ENCODE measurements at regions not wholly inside any gene's neighbourhood (a gene's known extent, or its start where the extent isn't known, plus 50 kb on each side); places are given as distances from the start of the nearest gene placed in this dataset.

GRCh38 chr3:110493438-110494092 is 578.1 kb upstream of the NECTIN3 start:
- H3K4me3 ChIP-seq (ENCODE audit: low read depth, low read length), result no peak overlapping the region
- no peak for TF ChIP-seq CTCF (IDR thresholded peaks at IDR 0.05; ENCODE audit: insufficient read depth, low read depth, low read length)
- no peak for DNase-seq (ENCODE audit: low read depth)

- no peak overlapping the region for H3K4me3 ChIP-seq (ENCODE audit: low read depth, low read length)
- TF ChIP-seq CTCF (IDR thresholded peaks at IDR 0.05; ENCODE audit: insufficient read depth, low read depth, low read length), result no peak
- DNase-seq (ENCODE audit: low read depth), result no peak
Measured at GRCh38 chr3:110494093-110494490, 577.5 kb upstream of the NECTIN3 start.

- DNase-seq (ENCODE audit: low read depth), result no peak
- no peak for TF ChIP-seq CTCF (IDR thresholded peaks at IDR 0.05; ENCODE audit: insufficient read depth, low read depth, low read length)
- no peak overlapping the region for H3K4me3 ChIP-seq (ENCODE audit: low read depth, low read length)
Measured at GRCh38 chr3:110494728-110495127, 576.9 kb upstream of the NECTIN3 start.

GRCh38 chr3:110495201-110495927 is 576.3 kb upstream of the NECTIN3 start:
- TF ChIP-seq CTCF (IDR thresholded peaks at IDR 0.05; ENCODE audit: insufficient read depth, low read depth, low read length), result no peak
- H3K4me3 ChIP-seq (ENCODE audit: low read depth, low read length), result no peak overlapping the region
- no peak for DNase-seq (ENCODE audit: low read depth)

- H3K4me3 ChIP-seq (ENCODE audit: low read depth, low read length), result no peak overlapping the region
- no peak for TF ChIP-seq CTCF (IDR thresholded peaks at IDR 0.05; ENCODE audit: insufficient read depth, low read depth, low read length)
- no peak for DNase-seq (ENCODE audit: low read depth)
Measured at GRCh38 chr3:110504401-110504800, 567.2 kb upstream of the NECTIN3 start.

GRCh38 chr3:110504901-110505300 is 566.7 kb upstream of the NECTIN3 start:
- H3K4me3 ChIP-seq (ENCODE audit: low read depth, low read length), result no peak overlapping the region
- no peak for TF ChIP-seq CTCF (IDR thresholded peaks at IDR 0.05; ENCODE audit: insufficient read depth, low read depth, low read length)
- no peak for DNase-seq (ENCODE audit: low read depth)
